ENCODE measurements at regions not wholly inside any gene's neighbourhood (a gene's known extent, or its start where the extent isn't known, plus 50 kb on each side); places are given as distances from the start of the nearest gene placed in this dataset.

DNA sequence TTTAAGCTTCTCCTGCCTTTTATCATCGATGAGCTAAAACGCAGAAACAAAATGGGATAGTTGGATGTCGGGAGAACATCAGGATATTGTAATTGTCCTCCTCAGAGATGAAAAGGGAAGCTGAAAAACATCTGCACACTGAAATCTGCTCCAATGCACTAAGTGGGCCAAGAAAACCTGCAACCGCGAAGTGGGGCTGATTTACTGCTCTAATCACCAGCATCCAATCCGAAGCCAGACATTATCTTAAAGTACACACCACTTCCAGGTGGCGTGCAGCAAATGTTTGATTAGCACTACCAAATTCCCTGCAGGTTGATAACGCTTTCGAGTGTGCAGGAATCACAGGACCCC lies 230.3 kb upstream of the SLC14A2 start:
- TF ChIP-seq, protein P1, sequence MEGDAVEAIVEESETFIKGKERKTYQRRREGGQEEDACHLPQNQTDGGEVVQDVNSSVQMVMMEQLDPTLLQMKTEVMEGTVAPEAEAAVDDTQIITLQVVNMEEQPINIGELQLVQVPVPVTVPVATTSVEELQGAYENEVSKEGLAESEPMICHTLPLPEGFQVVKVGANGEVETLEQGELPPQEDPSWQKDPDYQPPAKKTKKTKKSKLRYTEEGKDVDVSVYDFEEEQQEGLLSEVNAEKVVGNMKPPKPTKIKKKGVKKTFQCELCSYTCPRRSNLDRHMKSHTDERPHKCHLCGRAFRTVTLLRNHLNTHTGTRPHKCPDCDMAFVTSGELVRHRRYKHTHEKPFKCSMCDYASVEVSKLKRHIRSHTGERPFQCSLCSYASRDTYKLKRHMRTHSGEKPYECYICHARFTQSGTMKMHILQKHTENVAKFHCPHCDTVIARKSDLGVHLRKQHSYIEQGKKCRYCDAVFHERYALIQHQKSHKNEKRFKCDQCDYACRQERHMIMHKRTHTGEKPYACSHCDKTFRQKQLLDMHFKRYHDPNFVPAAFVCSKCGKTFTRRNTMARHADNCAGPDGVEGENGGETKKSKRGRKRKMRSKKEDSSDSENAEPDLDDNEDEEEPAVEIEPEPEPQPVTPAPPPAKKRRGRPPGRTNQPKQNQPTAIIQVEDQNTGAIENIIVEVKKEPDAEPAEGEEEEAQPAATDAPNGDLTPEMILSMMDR (IDR thresholded peaks at IDR 0.05; ENCODE audit: extremely low read depth, insufficient read depth, missing control alignments): no peak
- in situ Hi-C loops (cut with MboI; ENCODE audit: low pct_unique_long_range_greater_than_20kb, low sequenced_read_pairs, unreplicated experiment): loop anchor here (25.0 kb wide), 2 partner anchors 1248 to 1773 kb away; no protein-coding TSS in a partner anchor
- no peak for DNase-seq (ENCODE audit: low spot score)

DNA sequence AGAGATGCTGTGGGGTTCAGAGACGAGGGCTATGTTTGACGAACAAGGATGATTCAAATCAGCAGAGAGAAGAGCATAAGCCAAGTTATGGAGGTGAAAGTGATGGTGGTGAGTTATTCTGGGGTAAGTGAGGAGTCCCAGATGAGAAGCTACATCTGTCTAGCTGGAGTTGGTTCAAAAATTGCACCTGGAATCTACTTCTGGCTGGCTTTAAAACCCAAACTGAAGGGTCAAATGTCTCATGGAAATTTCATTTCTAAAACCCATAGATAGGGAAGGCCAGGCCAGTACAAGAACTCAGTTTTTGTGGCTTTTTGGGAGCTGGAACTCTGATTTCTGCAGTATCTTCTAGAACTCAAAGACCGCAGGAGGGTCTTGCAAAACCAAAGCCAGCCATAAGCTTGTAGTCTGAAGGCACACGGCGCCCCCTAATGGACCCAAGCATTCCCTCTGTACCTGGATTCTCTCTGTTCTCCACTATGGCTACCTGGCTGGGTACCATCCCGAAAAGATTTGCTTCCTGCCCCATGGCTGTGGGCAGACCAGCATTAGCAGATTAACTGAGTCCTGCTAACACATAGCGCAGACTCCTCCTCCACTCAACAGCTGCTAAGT lies 229.1 kb upstream of the SLC14A2 start:
- DNase-seq (ENCODE audit: low spot score): peak; percentile 14
- in situ Hi-C loops (cut with MboI; ENCODE audit: low pct_unique_long_range_greater_than_20kb, low sequenced_read_pairs, unreplicated experiment): loop anchor here (25.0 kb wide), 2 partner anchors 1249 to 1774 kb away; no protein-coding TSS in a partner anchor
- TF ChIP-seq, protein P1 (IDR thresholded peaks at IDR 0.05; ENCODE audit: extremely low read depth, insufficient read depth, missing control alignments): peak; percentile 53

DNA sequence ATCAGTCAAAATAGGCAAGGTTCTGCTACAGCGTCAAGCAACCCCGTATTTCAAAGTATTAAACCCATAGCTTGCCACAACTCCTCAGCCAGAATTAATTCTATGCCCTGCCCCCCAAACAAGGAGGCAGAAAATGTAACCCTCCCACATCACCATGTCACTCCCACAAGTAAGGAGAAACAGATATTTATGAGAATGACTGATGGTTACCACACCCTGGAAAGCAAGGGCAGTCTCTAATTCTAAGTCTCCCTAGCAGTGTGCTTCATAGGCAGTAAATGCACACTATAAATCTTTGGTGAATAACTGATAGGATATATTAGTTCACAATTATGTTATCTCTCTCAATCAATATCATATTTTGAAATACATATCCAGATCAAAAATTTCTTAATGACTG lies 228.0 kb upstream of the SLC14A2 start:
- TF ChIP-seq, protein P1 (IDR thresholded peaks at IDR 0.05; ENCODE audit: extremely low read depth, insufficient read depth, missing control alignments): no peak
- DNase-seq (ENCODE audit: low spot score): no peak
- in situ Hi-C loops (cut with MboI; ENCODE audit: low pct_unique_long_range_greater_than_20kb, low sequenced_read_pairs, unreplicated experiment): loop anchor here (25.0 kb wide), 2 partner anchors 1250 to 1775 kb away; no protein-coding TSS in a partner anchor

DNA sequence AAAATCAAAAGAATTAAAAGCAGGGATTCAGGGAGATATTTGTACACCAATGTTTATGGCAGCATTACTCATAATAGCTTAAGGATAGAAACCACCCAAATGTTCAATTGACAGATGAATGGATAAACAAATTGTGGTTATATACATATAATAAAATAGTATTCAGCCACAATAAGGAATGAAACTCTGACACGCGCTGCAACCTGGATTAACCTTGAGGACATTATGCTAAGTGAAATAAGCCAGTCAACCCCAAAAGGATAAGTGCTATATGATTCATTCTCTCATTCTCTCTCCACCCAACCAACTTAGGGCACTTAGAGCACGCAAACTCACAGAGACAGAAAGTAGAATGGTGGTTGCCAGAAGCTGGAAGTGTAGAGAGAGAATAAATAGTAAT lies 216.8 kb upstream of the SLC14A2 start:
- no peak for DNase-seq (ENCODE audit: low spot score)
- in situ Hi-C loops (cut with MboI; ENCODE audit: low pct_unique_long_range_greater_than_20kb, low sequenced_read_pairs, unreplicated experiment): loop anchor here (25.0 kb wide), 2 partner anchors 1261 to 1786 kb away; no protein-coding TSS in a partner anchor
- TF ChIP-seq, protein P1 (IDR thresholded peaks at IDR 0.05; ENCODE audit: extremely low read depth, insufficient read depth, missing control alignments): no peak

DNA sequence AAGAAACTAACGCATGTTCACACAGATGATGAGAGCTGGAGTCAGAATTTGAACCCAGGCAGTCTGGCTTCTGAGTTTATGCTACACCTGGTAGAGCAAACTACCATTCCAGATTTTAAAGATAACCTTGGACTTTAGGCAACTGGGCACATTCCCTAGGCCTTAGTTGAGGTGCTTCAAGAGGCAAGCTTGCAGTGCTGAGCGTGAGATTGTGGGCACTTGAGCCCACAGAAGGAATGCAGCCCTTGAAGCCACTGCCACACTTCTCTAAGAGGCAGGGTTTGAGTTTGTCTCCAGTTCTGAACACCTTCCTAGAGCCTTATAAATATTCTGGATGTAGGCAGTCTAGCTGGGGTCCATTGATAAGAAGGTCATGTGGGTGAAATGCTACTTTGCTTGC lies 216.1 kb upstream of the SLC14A2 start:
- in situ Hi-C loops (cut with MboI; ENCODE audit: low pct_unique_long_range_greater_than_20kb, low sequenced_read_pairs, unreplicated experiment): loop anchor here (25.0 kb wide), 2 partner anchors 1262 to 1787 kb away; no protein-coding TSS in a partner anchor

DNA sequence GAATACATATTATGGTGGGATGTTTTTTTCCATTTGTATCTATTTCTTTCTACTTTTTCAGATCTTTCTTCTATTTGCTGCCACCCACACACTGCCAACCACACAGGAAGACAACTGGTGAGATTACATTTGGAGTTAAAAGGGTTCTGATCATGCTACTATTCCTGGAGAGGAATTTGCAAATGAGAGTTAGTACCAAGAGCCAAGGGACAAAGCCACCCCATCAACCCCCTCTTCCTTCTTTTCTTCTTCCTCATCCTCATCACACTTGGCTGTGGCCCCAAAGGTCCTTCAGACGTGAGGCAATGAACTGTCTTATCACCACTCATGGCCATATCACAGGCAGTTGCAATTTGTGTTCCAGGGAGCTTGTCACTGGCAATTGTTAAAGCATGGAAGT lies 215.6 kb upstream of the SLC14A2 start:
- DNase-seq (ENCODE audit: low spot score): no peak
- TF ChIP-seq, protein P1 (IDR thresholded peaks at IDR 0.05; ENCODE audit: extremely low read depth, insufficient read depth, missing control alignments): no peak
- in situ Hi-C loops (cut with MboI; ENCODE audit: low pct_unique_long_range_greater_than_20kb, low sequenced_read_pairs, unreplicated experiment): loop anchor here (25.0 kb wide), 2 partner anchors 1262 to 1787 kb away; no protein-coding TSS in a partner anchor

More for the DNA sequence above, 216.1 kb upstream of the SLC14A2 start:
- no peak for DNase-seq (ENCODE audit: low spot score)
- TF ChIP-seq, protein P1 (IDR thresholded peaks at IDR 0.05; ENCODE audit: extremely low read depth, insufficient read depth, missing control alignments): no peak

Data from GM13977 (cell line).